GM12875 (cell line): ENCODE measurements at regions not wholly inside any gene's neighbourhood (a gene's known extent, or its start where the extent isn't known, plus 50 kb on each side); places are given as distances from the start of the nearest gene placed in this dataset.

Experiments used
- H3K4me3 ChIP-seq: one replicate; pipeline ENCODE4 v1.5.1; 2011; ENCODE audit warnings: low read depth, low read length, control low read depth
- TF ChIP-seq, protein P1 (sequence below): IDR thresholded peaks from 2 replicates; pipeline ENCODE4 v1.5.1; 2011; ENCODE audit warnings: low read depth, mild to moderate bottlenecking, control low read depth, inconsistent platforms, low read length, moderate library complexity, borderline replicate concordance; ENCODE audit not compliant: insufficient read depth

DNA sequence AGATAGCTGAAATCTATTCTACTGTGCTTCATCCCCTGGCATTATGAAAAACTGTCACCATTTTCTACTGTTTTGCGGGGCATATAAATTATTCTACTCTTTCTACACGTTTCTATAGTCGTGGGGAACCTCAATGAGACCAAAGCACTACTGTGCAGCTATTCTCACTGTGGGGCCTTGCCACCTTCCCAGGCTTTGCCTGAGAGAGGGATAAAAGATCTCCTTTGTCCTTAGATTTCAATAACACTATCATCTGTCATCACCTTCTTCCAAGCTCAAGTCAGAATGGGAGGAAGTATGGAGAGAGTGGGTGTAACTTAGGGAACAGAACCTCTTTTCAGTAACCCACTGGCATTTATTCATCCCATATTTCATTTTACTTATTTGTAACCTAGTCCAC, 1462.1 kb upstream of the RAG2 start:
- TF ChIP-seq, protein P1, sequence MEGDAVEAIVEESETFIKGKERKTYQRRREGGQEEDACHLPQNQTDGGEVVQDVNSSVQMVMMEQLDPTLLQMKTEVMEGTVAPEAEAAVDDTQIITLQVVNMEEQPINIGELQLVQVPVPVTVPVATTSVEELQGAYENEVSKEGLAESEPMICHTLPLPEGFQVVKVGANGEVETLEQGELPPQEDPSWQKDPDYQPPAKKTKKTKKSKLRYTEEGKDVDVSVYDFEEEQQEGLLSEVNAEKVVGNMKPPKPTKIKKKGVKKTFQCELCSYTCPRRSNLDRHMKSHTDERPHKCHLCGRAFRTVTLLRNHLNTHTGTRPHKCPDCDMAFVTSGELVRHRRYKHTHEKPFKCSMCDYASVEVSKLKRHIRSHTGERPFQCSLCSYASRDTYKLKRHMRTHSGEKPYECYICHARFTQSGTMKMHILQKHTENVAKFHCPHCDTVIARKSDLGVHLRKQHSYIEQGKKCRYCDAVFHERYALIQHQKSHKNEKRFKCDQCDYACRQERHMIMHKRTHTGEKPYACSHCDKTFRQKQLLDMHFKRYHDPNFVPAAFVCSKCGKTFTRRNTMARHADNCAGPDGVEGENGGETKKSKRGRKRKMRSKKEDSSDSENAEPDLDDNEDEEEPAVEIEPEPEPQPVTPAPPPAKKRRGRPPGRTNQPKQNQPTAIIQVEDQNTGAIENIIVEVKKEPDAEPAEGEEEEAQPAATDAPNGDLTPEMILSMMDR, result no peak
- H3K4me3 ChIP-seq, result no peak overlapping the region

DNA sequence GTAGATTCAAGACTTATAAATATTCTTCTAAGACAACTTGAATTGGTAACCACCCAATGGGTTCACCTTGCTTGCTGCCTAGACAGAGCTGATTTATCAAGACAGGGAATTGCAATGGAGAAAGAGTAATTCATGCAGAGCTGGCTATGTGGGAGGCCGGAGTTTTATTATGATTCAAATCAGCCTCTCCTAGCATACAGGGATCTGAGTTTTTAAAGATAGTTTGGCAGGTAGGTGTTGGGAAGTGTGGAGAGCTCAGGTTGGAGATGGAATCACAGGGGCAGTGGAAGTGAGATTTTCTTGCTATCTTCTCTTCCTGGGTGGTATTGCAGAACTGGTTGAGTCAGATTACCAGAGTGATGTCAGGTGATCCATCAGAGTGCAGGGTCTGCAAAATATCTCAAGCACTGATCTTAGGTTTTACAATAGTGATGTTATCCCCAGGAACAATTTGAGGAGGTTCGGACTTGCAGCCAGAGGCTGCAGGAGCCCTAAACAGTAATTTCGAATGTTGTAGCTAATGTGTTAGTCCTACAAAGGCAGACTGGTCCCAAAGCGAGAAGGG, 1448.6 kb upstream of the RAG2 start:
- TF ChIP-seq, protein P1, result no peak
- no peak overlapping the region for H3K4me3 ChIP-seq

DNA sequence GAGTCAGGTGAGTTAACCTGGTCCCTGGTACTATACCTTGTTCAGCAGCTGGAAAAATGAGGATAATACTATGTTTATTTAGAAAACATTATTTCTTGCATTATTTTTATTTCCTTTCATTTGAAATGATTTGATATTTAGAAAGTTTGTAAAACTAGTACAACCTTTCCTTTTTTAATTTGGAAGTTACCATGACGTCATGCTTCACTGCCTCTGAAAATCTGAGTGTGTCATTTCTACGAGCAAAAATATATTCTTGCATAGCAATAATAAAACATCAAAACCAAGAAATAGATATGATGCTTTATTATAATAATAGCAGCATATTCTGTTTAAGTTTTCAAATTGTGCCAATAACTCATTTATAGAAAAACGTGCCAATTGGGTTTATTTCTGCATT, 1445.0 kb upstream of the RAG2 start:
- TF ChIP-seq, protein P1, result no peak
- no peak overlapping the region for H3K4me3 ChIP-seq

DNA sequence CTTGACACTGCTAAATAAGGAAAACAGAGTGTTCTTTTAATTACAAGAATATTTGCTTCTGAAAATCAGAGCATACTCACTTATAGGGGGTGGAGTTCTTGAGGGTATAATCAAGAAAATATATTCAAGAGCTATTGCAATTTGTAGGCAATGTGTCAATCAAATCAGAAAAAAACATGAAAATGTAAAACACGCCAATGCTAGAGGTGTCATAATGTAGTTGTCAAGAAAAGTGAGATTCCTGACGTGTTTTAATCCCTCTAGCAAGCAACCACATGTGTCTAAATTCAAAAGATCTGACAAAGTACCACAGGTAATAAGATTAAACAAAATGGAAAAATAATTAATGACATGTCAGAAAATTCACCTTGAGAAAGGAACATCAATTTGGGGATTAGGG, 1440.7 kb upstream of the RAG2 start:
- H3K4me3 ChIP-seq, result no peak overlapping the region

DNA sequence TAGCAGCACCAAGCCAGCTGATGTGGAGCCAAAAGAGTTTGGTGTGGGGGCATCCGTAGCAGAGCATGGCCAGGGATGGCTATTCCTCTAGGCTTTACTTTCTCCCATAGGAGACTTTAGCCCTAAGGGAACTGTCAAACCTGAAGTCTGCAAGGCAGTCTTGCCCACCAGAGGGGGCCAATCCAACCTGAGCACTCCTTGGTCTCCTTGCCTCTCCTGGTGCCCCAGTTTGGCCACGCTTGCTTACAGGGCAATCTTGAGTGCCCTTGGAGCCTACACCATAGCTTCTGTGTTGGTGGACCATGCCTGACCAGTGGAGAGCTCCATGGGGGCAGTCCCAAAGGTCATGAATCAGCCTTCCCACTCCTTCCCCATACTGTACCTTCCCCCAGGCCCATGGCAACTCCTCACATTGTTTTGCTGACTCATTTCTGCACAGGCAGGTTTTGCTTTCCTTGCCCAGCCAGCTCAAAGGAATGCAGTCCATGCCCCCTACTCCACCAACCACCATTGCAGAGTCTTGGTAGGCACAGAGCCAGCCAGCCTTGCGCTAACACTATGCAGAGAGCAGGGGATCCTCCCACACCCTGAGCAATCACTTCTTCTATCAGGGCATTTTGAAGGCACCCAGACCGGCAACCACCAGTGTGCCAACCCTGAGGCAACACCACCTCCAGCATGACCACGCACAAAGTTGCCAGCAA, 1421.2 kb upstream of the RAG2 start:
- TF ChIP-seq, protein P1, result 0 out of 2 replicates have a peak, but pooled peaks have one; percentile 12
- no peak overlapping the region for H3K4me3 ChIP-seq

More for the DNA sequence above, 1440.7 kb upstream of the RAG2 start:
- TF ChIP-seq, protein P1, result no peak

DNA sequence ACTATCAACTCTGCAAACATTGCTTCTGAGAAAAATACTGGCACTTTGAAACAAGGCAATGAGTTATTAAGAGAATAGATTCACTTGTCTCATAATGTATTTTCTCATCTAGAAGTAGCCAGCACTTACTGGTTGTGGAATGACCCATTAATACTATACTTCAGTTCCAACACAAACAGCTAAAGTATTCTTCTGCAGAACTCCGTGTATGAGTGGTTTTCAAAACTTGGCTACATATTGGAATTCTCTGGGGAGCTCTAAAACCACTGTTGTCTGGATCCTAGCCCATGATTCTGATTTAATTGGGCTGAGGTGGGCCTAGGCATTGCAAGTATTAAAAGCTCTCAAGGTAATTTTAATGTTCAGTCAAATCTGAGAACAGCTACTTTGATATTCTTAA, 1416.4 kb upstream of the RAG2 start:
- H3K4me3 ChIP-seq, result no peak overlapping the region
- TF ChIP-seq, protein P1, result no peak

DNA sequence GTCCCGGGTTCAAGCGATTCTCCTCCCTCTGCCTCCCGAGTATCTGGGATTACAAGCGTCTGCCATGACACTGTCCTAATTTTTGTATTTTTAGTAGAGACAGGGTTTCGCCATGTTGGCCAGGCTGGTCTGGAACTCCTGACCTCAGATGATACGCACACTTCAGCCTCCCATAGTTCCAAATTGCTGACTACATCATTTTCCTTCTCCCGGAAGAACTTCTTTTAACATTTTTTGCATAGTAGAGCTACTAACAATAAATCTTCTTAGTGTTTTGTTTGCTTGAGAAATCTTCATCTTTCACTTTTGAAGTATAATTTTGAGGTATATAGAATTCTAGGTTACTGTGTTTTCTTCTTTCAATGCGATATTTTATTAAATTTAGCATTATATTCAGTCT, 1415.1 kb upstream of the RAG2 start:
- TF ChIP-seq, protein P1, result no peak
- H3K4me3 ChIP-seq, result no peak overlapping the region
